ENCODE measurements at regions not wholly inside any gene's neighbourhood (a gene's known extent, or its start where the extent isn't known, plus 50 kb on each side); places are given as distances from the start of the nearest gene placed in this dataset.

GRCh38 chr4:137206781-137207180 lies 325.5 kb downstream of the PCDH18 start:
- Histone ChIP-seq H4K20me1 (ENCODE audit: insufficient read depth, low read length) (no peaks in the 10 kb centered on the region), H3K27me3 (ENCODE audit: control insufficient read depth, insufficient read depth, low read length) (no peaks in the 10 kb centered on the region), H2AK9ac (replicated peaks; ENCODE audit: low read depth, low read length, poor library complexity) (no peak overlapping the region), H3K23ac (ENCODE audit: low read depth, low read length) (no peak overlapping the region), H3K4ac (ENCODE audit: low read depth, low read length) (no peak overlapping the region), H3K4me1 (ENCODE audit: control insufficient read depth, insufficient read depth, low read length) (no peaks in the 10 kb centered on the region), H4K8ac (ENCODE audit: low read depth in 2 of 2, low read length in 2 of 2) (no peak overlapping the region), H2BK15ac (ENCODE audit: low read depth, low read length) (no peak overlapping the region), H3K4me2 (ENCODE audit: low read depth, low read length) (no peak overlapping the region), H3K36me3 (ENCODE audit: control insufficient read depth, insufficient read depth, low read length) (no peaks in the 10 kb centered on the region), H3K79me1 (ENCODE audit: low read depth in 1 of 2, low read length in 2 of 2) (no peaks in the 10 kb centered on the region), H2AK5ac (ENCODE audit: low read depth, low read length) (no peak overlapping the region), H3K14ac (replicated peaks; ENCODE audit: low read depth, low read length) (no peak overlapping the region), H4K5ac (ENCODE audit: low read depth, low read length) (no peak overlapping the region), H2BK20ac (ENCODE audit: low read depth, low read length) (no peak overlapping the region), H3K18ac (ENCODE audit: low read depth, low read length) (no peak overlapping the region), H3K9me3 (ENCODE audit: control insufficient read depth, insufficient read depth, low read length) (no peaks in the 10 kb centered on the region), H3K4me3 (ENCODE audit: insufficient read depth, low read depth, low read length) (no peak overlapping the region), H2AFZ (replicated peaks; ENCODE audit: low read length, poor library complexity) (no peak overlapping the region), H4K91ac (ENCODE audit: insufficient read depth, low read depth, low read length) (no peak overlapping the region), H3K9me1 (ENCODE audit: insufficient read depth, low read length) (no peaks in the 10 kb centered on the region; the same call in 1 of the 2 replicates), H3K9ac (ENCODE audit: low read depth, low read length) (no peak overlapping the region), H2BK5ac (ENCODE audit: low read depth, low read length, poor library complexity, severe bottlenecking) (no peak overlapping the region), H3K56ac (ENCODE audit: extremely low read depth, insufficient read depth, low read length) (no peak overlapping the region), H2BK120ac (ENCODE audit: low read depth, low read length) (no peak overlapping the region), H3K27ac (ENCODE audit: insufficient read depth, low read length) (no peak overlapping the region)
- intact Hi-C loops (cut with micrococcal nuclease) (loop anchor here (10.0 kb wide), 1 partner anchor 62 kb away; no protein-coding TSS in a partner anchor), dilution Hi-C loops (cut with HindIII; ENCODE audit: low sequenced_read_pairs, unreplicated experiment) (no loop called here), in situ Hi-C loops (cut with MboI; ENCODE audit: low sequenced_read_pairs) (no loop called here)
- ChIA-PET POLR2A (ENCODE audit: unreplicated experiment) (no interaction called here), CTCF (no interaction called here)
- no peak for ATAC-seq (ENCODE audit: low read depth)
- DNase-seq, result no peak
- TF ChIP-seq MAZ (IDR thresholded peaks at IDR 0.05; ENCODE audit: borderline replicate concordance, low read depth, low read length), result no peak
- TF ChIP-seq ELK1 (IDR thresholded peaks at IDR 0.05; ENCODE audit: borderline replicate concordance, low read depth, low read length), result no peak
- TF ChIP-seq CEBPB (IDR thresholded peaks at IDR 0.05; ENCODE audit: low read depth, low read length), result no peak
- TF ChIP-seq FOS (IDR thresholded peaks at IDR 0.05; ENCODE audit: low read depth, low read length), result no peak
- no peak for TF ChIP-seq RCOR1 (IDR thresholded peaks at IDR 0.05; ENCODE audit: insufficient replicate concordance, low read length)
- TF ChIP-seq USF2 (IDR thresholded peaks at IDR 0.05; ENCODE audit: low read depth, low read length), result no peak
- TF ChIP-seq MAFK (IDR thresholded peaks at IDR 0.05; ENCODE audit: low read depth, low read length), result no peak
- no peak for TF ChIP-seq RFX5 (IDR thresholded peaks at IDR 0.05; ENCODE audit: low read depth, low read length)
- no peak for TF ChIP-seq CHD1 (IDR thresholded peaks at IDR 0.05; ENCODE audit: low read depth, low read length)
- TF ChIP-seq MXI1 (IDR thresholded peaks at IDR 0.05; ENCODE audit: borderline replicate concordance, low read depth, low read length), result no peak
- TF ChIP-seq RAD21 (IDR thresholded peaks at IDR 0.05; ENCODE audit: low read length), result no peak
- no peak for TF ChIP-seq SMC3 (IDR thresholded peaks at IDR 0.05; ENCODE audit: low read depth, low read length)
- no peak for TF ChIP-seq NFE2L2 (IDR thresholded peaks at IDR 0.05; ENCODE audit: low read depth, low read length)
- TF ChIP-seq CTCF (conservative IDR thresholded peaks at IDR 0.05; ENCODE audit: low read depth, low read length), result no peak
- no peak for TF ChIP-seq BHLHE40 (IDR thresholded peaks at IDR 0.05; ENCODE audit: low read depth, low read length)
- TF ChIP-seq POLR2A (IDR thresholded peaks at IDR 0.05; ENCODE audit: low read depth, low read length), result no peak
- no TSS peak for BruUV-seq (replicated peaks)
- WGBS, 2 experiments (ENCODE audit: extremely low coverage in 2 of 2, insufficient read length in 1 of 2), result no CpG with 5 or more reads among the region's 1 CpG

Measured in IMR-90 (cell line).